ENCODE measurements at regions not wholly inside any gene's neighbourhood (a gene's known extent, or its start where the extent isn't known, plus 50 kb on each side); places are given as distances from the start of the nearest gene placed in this dataset.

DNA sequence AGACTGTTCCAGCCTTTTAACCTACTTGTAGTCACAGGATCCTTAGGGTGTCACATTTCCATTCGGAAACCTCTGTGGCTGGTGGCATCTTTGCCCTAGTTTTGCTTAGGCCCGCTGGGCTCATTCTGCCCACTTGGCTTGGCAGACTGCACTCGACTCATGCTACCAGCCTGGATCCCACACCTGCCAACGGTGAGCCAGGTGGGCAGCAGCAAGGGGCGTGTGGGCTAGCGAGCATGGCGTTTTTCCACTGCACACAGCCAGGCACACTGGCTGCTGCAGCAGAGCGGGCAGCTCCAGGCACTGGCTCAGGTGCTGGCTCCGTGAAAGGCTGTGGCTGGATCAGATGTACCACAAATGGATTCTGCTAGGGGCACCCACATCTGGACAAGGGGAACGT, 838.2 kb downstream of the SLITRK6 start:
- H4K20me1 ChIP-seq (ENCODE audit: insufficient read depth, low read depth, low read length): no peaks in the 10 kb centered on the region
- H3K9me2 ChIP-seq (replicated peaks; ENCODE audit: insufficient read depth, low read length): no peaks in the 10 kb centered on the region
- DNase-seq: no peak
- no peaks in the 10 kb centered on the region for H3K4me1 ChIP-seq (ENCODE audit: low read length)
- no peak overlapping the region for H3K4me3 ChIP-seq (ENCODE audit: low read length)
- H3K4me2 ChIP-seq (ENCODE audit: low read depth, low read length, poor library complexity, severe bottlenecking): no peak overlapping the region
- H3K27ac ChIP-seq (ENCODE audit: low read length): no peak overlapping the region
- H3K79me2 ChIP-seq (ENCODE audit: low read length): no peaks in the 10 kb centered on the region
- no peaks in the 10 kb centered on the region for H3K36me3 ChIP-seq (ENCODE audit: insufficient read depth, low read length)
- H3K9ac ChIP-seq (ENCODE audit: low read length): no peak overlapping the region
- no peaks in the 10 kb centered on the region for H3K9me3 ChIP-seq (ENCODE audit: low read length)
- H2AFZ ChIP-seq (ENCODE audit: low read length): no peak overlapping the region
- H3K27me3 ChIP-seq (ENCODE audit: low read length): no peaks in the 10 kb centered on the region

DNA sequence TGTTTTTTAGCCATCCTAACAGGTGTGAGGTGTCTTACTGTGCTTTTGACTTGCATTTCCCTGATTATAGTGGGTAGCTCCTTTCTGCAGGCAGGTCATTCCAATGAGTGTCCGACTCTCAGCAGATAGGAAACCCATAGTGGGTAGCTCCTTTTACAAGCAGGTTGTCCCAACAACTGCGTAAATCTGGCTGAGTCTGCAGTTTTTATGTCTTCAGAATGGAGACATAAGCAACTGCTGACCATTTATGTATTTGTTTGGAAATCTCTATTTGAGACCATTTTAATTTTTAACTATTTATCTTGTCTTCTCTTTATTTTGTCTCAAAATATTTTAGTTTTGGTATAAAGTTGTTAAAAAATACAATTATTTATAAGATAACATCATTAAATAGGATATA, 839.4 kb downstream of the SLITRK6 start:
- H2AFZ ChIP-seq (ENCODE audit: low read length): no peak overlapping the region
- H3K36me3 ChIP-seq (ENCODE audit: insufficient read depth, low read length): no peaks in the 10 kb centered on the region
- no peak overlapping the region for H3K27ac ChIP-seq (ENCODE audit: low read length)
- no peak for DNase-seq
- H3K9me3 ChIP-seq (ENCODE audit: low read length): no peaks in the 10 kb centered on the region
- H3K4me2 ChIP-seq (ENCODE audit: low read depth, low read length, poor library complexity, severe bottlenecking): no peak overlapping the region
- no peaks in the 10 kb centered on the region for H3K27me3 ChIP-seq (ENCODE audit: low read length)
- H3K4me1 ChIP-seq (ENCODE audit: low read length): no peaks in the 10 kb centered on the region
- no peak overlapping the region for H3K4me3 ChIP-seq (ENCODE audit: low read length)
- H3K9ac ChIP-seq (ENCODE audit: low read length): no peak overlapping the region
- no peaks in the 10 kb centered on the region for H4K20me1 ChIP-seq (ENCODE audit: insufficient read depth, low read depth, low read length)
- H3K9me2 ChIP-seq (replicated peaks; ENCODE audit: insufficient read depth, low read length): no peaks in the 10 kb centered on the region
- H3K79me2 ChIP-seq (ENCODE audit: low read length): no peaks in the 10 kb centered on the region

DNA sequence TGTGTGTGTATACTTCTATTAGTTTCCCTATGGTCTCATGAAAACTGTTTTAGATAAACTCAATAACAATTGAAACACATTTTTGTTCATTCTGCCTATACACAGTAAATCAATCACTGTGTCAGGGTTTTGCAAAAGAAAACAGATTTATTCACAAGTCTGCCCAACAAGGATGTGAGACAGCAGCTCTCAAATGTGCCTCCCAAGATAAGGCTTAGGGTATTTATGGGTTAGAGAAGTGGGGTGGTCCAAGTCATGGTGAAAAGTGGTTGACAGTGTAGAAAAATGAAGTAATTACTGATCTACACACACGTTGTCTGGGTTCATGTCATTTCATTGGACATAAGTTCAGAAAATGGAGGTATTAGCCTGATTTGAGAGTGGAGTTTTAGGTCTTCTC, 844.6 kb downstream of the SLITRK6 start:
- H3K27me3 ChIP-seq (ENCODE audit: low read length): no peaks in the 10 kb centered on the region
- no peaks in the 10 kb centered on the region for H3K36me3 ChIP-seq (ENCODE audit: insufficient read depth, low read length)
- H3K9me3 ChIP-seq (ENCODE audit: low read length): peaks cover 5% of the 10 kb centered on the region; the same call in 1 of the 2 replicates
- no peak for DNase-seq
- H3K9ac ChIP-seq (ENCODE audit: low read length): no peak overlapping the region
- H3K27ac ChIP-seq (ENCODE audit: low read length): no peak overlapping the region
- no peaks in the 10 kb centered on the region for H3K79me2 ChIP-seq (ENCODE audit: low read length)
- no peaks in the 10 kb centered on the region for H3K9me2 ChIP-seq (replicated peaks; ENCODE audit: insufficient read depth, low read length)
- peak overlapping the region; percentile 97 for H2AFZ ChIP-seq (ENCODE audit: low read length)
- no peak overlapping the region for H3K4me3 ChIP-seq (ENCODE audit: low read length)
- no peaks in the 10 kb centered on the region for H3K4me1 ChIP-seq (ENCODE audit: low read length)
- no peak overlapping the region for H3K4me2 ChIP-seq (ENCODE audit: low read depth, low read length, poor library complexity, severe bottlenecking)
- H4K20me1 ChIP-seq (ENCODE audit: insufficient read depth, low read depth, low read length): no peaks in the 10 kb centered on the region

DNA sequence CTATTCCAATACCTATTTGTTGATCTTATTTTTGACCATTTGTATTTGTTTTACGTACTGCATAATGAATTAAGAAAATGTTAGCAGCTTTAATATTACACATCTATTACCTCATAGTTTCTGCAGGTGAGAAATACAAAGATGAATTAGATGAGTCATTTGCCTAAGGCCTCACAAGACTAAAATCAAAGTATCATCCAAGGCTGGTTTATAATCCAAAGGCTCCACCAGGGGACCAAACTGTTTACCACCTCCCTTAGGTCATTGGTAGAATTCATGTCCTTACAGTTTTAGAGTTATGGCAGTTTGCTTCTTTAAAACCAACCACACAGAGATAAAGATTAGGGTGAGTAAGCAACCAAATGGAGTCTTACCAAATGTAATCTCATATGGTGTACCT, 848.1 kb downstream of the SLITRK6 start:
- H3K4me3 ChIP-seq (ENCODE audit: low read length): no peak overlapping the region
- H3K4me1 ChIP-seq (ENCODE audit: low read length): peaks cover 4% of the 10 kb centered on the region; the same call in 1 of the 2 replicates
- H3K79me2 ChIP-seq (ENCODE audit: low read length): no peaks in the 10 kb centered on the region
- no peaks in the 10 kb centered on the region for H3K36me3 ChIP-seq (ENCODE audit: insufficient read depth, low read length)
- H3K9ac ChIP-seq (ENCODE audit: low read length): no peak overlapping the region
- no peaks in the 10 kb centered on the region for H4K20me1 ChIP-seq (ENCODE audit: insufficient read depth, low read depth, low read length)
- H2AFZ ChIP-seq (ENCODE audit: low read length): peak overlapping the region; percentile 34; the same call in 1 of the 2 replicates
- no peaks in the 10 kb centered on the region for H3K9me2 ChIP-seq (replicated peaks; ENCODE audit: insufficient read depth, low read length)
- H3K27me3 ChIP-seq (ENCODE audit: low read length): no peaks in the 10 kb centered on the region
- no peak overlapping the region for H3K4me2 ChIP-seq (ENCODE audit: low read depth, low read length, poor library complexity, severe bottlenecking)
- DNase-seq: no peak
- H3K9me3 ChIP-seq (ENCODE audit: low read length): peaks cover 13% of the 10 kb centered on the region; the same call in 1 of the 2 replicates
- H3K27ac ChIP-seq (ENCODE audit: low read length): no peak overlapping the region

DNA sequence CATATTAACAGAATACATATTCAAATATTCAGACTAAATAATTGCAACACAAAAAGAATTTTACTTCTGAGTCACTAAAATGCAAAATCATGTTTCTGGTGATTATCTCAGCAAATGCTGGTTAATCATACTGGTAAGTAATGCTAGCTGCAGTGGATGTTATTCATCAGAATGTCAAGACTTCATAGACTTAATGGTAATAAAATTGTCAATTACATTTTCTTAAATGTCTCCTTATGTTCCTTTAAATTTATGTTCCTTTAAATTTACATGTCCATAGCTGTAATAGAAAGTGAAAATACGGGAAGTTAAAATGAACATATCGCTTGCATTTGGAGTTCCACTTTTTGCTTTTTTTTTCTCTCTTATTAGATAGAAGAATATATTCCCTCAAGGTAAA, 853.0 kb downstream of the SLITRK6 start:
- Histone ChIP-seq H4K20me1 (ENCODE audit: insufficient read depth, low read depth, low read length) (no peaks in the 10 kb centered on the region), H3K27me3 (ENCODE audit: low read length) (no peaks in the 10 kb centered on the region), H3K36me3 (ENCODE audit: insufficient read depth, low read length) (no peaks in the 10 kb centered on the region), H3K27ac (ENCODE audit: low read length) (no peak overlapping the region), H3K9me2 (replicated peaks; ENCODE audit: insufficient read depth, low read length) (no peaks in the 10 kb centered on the region), H3K9ac (ENCODE audit: low read length) (no peak overlapping the region), H3K79me2 (ENCODE audit: low read length) (no peaks in the 10 kb centered on the region), H3K9me3 (ENCODE audit: low read length) (peaks cover 17% of the 10 kb centered on the region; the same call in 1 of the 2 replicates), H2AFZ (ENCODE audit: low read length) (0 out of 2 replicates have a peak overlapping the region, but pooled peaks have one; percentile 9), H3K4me1 (ENCODE audit: low read length) (peaks cover 5% of the 10 kb centered on the region; the same call in 1 of the 2 replicates), H3K4me3 (ENCODE audit: low read length) (no peak overlapping the region; the same call in 1 of the 2 replicates), H3K4me2 (ENCODE audit: low read depth, low read length, poor library complexity, severe bottlenecking) (peak overlapping the region; percentile 4)
- peak; percentile 52 for DNase-seq

DNA sequence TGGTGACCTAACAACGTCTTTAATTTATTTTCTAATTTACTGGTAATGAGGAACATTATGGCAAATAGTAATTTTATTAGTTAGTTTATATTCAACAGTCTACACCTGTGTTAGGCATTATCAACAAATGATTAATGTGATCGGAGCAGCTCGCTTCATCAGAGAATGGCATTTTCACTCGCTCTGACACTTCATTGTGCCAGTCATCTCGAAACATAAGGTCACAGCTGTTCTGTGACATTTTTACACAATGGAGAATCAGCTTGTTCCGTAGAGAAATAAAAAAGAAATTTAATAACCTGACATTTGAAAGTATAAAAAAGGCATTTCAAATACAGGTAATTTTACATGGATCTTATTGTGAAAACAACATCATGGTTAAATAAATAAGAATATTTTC, 858.4 kb downstream of the SLITRK6 start:
- Histone ChIP-seq H4K20me1 (ENCODE audit: insufficient read depth, low read depth, low read length) (no peaks in the 10 kb centered on the region), H3K36me3 (ENCODE audit: insufficient read depth, low read length) (no peaks in the 10 kb centered on the region), H3K27me3 (ENCODE audit: low read length) (no peaks in the 10 kb centered on the region), H3K4me1 (ENCODE audit: low read length) (no peaks in the 10 kb centered on the region), H3K79me2 (ENCODE audit: low read length) (no peaks in the 10 kb centered on the region), H3K4me3 (ENCODE audit: low read length) (no peak overlapping the region), H3K27ac (ENCODE audit: low read length) (no peak overlapping the region), H3K9ac (ENCODE audit: low read length) (no peak overlapping the region), H3K9me3 (ENCODE audit: low read length) (peaks cover 4% of the 10 kb centered on the region; the same call in 1 of the 2 replicates), H2AFZ (ENCODE audit: low read length) (no peak overlapping the region), H3K4me2 (ENCODE audit: low read depth, low read length, poor library complexity, severe bottlenecking) (no peak overlapping the region), H3K9me2 (replicated peaks; ENCODE audit: insufficient read depth, low read length) (no peaks in the 10 kb centered on the region)
- no peak for DNase-seq

DNA sequence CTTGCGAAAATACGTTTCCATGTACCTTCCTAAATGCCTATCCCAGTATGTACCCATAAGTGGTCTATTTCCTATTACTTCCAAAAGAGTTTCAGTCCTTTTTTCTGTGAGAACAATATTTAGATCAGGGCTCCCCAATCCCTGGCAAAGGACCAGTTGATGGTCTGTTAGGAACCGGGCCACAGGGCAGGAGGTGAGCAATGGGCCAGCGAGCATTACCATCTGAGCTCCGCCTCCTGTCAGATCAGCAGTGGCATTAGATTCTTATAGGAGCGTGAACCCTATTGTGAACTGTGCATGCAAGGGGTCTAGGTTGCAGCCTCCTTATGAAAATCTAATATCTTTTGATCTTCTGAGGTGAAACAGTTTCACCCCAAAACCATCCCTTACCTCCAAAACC, 859.1 kb downstream of the SLITRK6 start:
- H3K4me3 ChIP-seq (ENCODE audit: low read length): no peak overlapping the region
- peaks cover 4% of the 10 kb centered on the region; the same call in 1 of the 2 replicates for H3K9me3 ChIP-seq (ENCODE audit: low read length)
- H3K9ac ChIP-seq (ENCODE audit: low read length): no peak overlapping the region
- no peak overlapping the region for H3K4me2 ChIP-seq (ENCODE audit: low read depth, low read length, poor library complexity, severe bottlenecking)
- H3K36me3 ChIP-seq (ENCODE audit: insufficient read depth, low read length): no peaks in the 10 kb centered on the region
- H3K27ac ChIP-seq (ENCODE audit: low read length): no peak overlapping the region
- no peaks in the 10 kb centered on the region for H3K27me3 ChIP-seq (ENCODE audit: low read length)
- no peak overlapping the region for H2AFZ ChIP-seq (ENCODE audit: low read length)
- no peaks in the 10 kb centered on the region for H3K9me2 ChIP-seq (replicated peaks; ENCODE audit: insufficient read depth, low read length)
- no peak for DNase-seq
- no peaks in the 10 kb centered on the region for H4K20me1 ChIP-seq (ENCODE audit: insufficient read depth, low read depth, low read length)
- H3K4me1 ChIP-seq (ENCODE audit: low read length): peaks cover 6% of the 10 kb centered on the region
- no peaks in the 10 kb centered on the region for H3K79me2 ChIP-seq (ENCODE audit: low read length)

DNA sequence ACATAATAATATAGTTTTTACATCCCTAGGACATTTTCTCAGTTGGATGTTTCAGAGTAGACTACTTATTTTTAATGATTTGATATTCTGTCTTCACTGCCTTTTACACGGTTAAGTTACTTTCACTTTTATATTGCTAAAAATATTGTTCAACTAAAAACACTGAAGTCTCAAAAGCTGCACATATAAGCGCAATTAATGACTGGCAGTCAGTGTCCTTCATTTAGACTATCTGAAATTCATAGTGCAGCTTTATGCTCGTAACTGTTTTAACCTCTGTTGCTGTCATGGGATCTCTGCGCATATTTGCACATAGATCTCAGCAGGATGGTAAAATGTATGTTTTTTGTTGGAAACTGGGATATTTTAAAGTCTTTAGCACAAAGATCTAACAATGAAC, 864.3 kb downstream of the SLITRK6 start:
- peaks cover 30% of the 10 kb centered on the region for H3K4me1 ChIP-seq (ENCODE audit: low read length)
- H3K9ac ChIP-seq (ENCODE audit: low read length): peak overlapping the region; percentile 63
- peak; percentile 68 for DNase-seq
- no peaks in the 10 kb centered on the region for H3K36me3 ChIP-seq (ENCODE audit: insufficient read depth, low read length)
- no peaks in the 10 kb centered on the region for H4K20me1 ChIP-seq (ENCODE audit: insufficient read depth, low read depth, low read length)
- peak overlapping the region; percentile 65 for H3K4me3 ChIP-seq (ENCODE audit: low read length)
- H2AFZ ChIP-seq (ENCODE audit: low read length): peak overlapping the region; percentile 92
- H3K9me3 ChIP-seq (ENCODE audit: low read length): no peaks in the 10 kb centered on the region
- H3K4me2 ChIP-seq (ENCODE audit: low read depth, low read length, poor library complexity, severe bottlenecking): peak overlapping the region; percentile 74
- no peaks in the 10 kb centered on the region for H3K9me2 ChIP-seq (replicated peaks; ENCODE audit: insufficient read depth, low read length)
- no peaks in the 10 kb centered on the region for H3K79me2 ChIP-seq (ENCODE audit: low read length)
- peak overlapping the region; percentile 26 for H3K27ac ChIP-seq (ENCODE audit: low read length)
- no peaks in the 10 kb centered on the region for H3K27me3 ChIP-seq (ENCODE audit: low read length)
